ENCODE measurements at regions not wholly inside any gene's neighbourhood (a gene's known extent, or its start where the extent isn't known, plus 50 kb on each side); places are given as distances from the start of the nearest gene placed in this dataset.

DNA sequence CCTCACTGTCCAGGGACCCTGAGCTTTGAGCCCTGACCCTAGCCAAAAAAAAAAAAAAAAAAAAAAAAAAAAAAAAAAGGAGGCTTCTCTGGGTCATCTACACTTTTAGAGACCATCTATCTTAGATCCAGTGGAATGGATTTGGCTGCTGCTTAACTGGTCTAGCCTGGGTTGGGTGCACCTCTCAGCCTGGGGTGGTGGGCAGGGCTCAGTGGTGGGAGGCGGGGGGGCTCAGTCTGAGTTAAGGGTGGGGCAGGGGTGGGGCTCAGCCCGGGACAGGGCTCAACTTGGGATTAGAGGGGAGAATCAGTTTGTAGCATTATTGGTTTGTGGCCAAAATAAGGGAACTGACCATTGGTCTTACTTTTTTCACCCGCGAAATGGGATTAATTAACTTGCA lies 139.2 kb downstream of the TPRA1 start:
- no peak for DNase-seq (ENCODE audit: extremely low read depth, low read depth)
- TF ChIP-seq, protein P1, sequence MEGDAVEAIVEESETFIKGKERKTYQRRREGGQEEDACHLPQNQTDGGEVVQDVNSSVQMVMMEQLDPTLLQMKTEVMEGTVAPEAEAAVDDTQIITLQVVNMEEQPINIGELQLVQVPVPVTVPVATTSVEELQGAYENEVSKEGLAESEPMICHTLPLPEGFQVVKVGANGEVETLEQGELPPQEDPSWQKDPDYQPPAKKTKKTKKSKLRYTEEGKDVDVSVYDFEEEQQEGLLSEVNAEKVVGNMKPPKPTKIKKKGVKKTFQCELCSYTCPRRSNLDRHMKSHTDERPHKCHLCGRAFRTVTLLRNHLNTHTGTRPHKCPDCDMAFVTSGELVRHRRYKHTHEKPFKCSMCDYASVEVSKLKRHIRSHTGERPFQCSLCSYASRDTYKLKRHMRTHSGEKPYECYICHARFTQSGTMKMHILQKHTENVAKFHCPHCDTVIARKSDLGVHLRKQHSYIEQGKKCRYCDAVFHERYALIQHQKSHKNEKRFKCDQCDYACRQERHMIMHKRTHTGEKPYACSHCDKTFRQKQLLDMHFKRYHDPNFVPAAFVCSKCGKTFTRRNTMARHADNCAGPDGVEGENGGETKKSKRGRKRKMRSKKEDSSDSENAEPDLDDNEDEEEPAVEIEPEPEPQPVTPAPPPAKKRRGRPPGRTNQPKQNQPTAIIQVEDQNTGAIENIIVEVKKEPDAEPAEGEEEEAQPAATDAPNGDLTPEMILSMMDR (IDR thresholded peaks at IDR 0.05; ENCODE audit: low read depth, low read length) = no peak

DNA sequence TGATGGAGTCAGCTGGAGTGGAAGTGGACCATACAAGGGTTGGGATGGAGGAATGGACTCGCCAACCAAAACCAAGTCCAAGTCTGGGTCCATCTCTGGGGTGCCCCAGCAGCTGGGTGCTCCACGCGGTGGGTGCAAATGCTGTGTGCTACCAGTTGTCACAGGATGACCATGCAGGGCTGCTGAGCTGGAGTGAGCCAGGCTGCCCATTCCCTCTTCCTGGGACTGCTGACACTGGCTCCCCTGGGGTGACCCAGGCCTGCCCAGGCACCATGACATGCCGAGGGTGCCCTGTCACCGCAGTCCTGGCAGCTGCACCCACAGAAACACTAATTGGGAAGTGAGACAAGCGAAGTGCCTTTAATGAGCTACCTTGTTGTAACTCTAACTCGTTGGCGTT lies 140.2 kb downstream of the TPRA1 start:
- TF ChIP-seq, protein P1 (IDR thresholded peaks at IDR 0.05; ENCODE audit: low read depth, low read length) = no peak

DNA sequence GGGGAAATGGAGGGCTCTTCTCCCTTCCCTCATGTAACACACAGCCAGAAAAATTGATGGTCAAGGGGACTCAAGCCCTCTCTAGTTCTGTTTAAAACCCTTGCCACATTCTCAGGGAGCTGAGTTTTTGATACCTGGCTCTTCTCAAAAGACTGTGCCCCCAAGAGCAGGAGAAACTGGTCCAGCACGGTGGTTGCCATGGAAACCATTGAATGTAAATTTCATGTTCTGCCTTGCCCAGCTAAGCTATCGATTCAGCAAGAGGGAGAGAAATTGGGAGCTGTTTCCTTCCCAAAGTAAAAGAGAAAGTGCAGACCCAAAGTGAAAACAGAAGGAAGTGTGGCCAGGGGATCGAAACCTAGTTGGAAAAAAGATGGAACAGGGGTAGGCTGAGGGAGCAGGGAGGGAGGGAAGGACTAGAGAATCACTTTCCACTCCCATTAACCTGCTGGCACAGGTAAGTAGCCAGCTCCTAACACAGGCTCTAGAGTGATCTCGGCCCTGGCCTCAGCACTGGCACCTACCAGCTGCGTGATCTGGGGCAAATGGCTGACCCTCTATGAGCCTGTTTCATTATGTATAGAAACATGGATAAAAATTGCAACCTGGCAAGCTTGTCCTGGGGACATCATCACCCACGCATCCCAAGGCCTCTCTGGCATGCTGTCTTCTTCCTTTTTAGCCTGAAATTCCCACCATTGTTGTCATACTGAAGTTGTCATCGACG lies 140.9 kb downstream of the TPRA1 start:
- no peak for DNase-seq (ENCODE audit: extremely low read depth, low read depth)
- TF ChIP-seq, protein P1 (IDR thresholded peaks at IDR 0.05; ENCODE audit: low read depth, low read length) = no peak

More for the DNA sequence above, 140.2 kb downstream of the TPRA1 start:
- no peak for DNase-seq (ENCODE audit: extremely low read depth, low read depth)

DNA sequence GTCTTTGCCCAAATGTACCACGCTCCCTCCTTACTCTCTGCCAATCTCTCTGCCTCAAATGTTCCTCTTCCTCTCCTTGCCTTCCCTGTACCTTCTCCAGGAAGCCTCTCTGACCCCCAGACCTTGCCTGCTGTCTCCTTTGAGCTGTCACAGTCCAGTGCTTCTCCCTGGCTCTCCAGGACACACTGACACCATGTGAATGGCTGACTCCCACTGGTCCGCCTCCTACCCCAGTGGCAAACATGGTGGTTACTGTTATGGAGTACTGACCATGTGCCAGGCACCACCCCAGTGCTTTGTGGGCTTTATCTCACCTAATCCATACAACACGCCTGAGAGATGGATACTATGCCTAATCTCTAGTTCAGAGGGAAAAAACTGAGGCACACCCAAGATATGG lies 141.9 kb downstream of the TPRA1 start:
- no peak for DNase-seq (ENCODE audit: extremely low read depth, low read depth)
- TF ChIP-seq, protein P1 (IDR thresholded peaks at IDR 0.05; ENCODE audit: low read depth, low read length) = no peak

DNA sequence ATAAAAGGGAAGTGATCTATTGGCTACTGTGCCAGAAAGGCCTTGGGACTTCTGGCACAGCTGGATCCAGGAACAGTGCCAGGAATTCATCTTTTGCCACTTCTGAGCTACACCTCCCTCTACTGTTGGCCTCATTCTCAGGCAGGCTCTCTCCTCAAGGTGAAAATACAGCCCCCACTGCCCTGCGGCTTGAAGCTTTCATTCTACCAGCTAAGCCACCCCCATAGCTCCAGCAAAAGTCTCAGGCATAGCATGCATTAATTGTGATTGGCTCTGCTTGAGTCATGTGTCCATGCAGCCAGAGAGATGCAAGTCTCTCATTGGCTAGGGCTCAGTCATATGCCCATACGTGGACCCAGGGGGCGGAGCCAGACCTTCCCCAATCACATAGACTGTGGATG lies 142.4 kb downstream of the TPRA1 start:
- TF ChIP-seq, protein P1 (IDR thresholded peaks at IDR 0.05; ENCODE audit: low read depth, low read length) = no peak
- no peak for DNase-seq (ENCODE audit: extremely low read depth, low read depth)

DNA sequence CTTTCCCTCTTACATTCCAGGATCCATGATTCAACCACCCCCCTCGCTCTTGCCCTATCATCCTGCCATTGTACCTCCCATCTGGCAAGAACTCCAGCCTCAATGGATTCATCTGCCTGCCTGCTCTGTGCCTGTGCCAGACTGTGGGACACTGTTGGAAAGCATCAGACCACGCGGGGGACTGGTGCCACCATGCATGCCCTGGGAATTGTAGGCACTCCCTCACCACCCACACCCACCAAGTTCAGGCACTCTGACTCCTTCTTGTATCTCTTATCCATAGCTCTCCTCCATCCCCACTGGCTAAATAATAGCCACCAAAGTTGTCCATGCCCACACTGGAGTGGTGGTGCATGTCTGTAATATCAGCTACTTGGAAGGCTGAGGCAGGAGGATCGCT lies 143.8 kb downstream of the TPRA1 start:
- TF ChIP-seq, protein P1 (IDR thresholded peaks at IDR 0.05; ENCODE audit: low read depth, low read length) = no peak
- DNase-seq (ENCODE audit: extremely low read depth, low read depth) = no peak

DNA sequence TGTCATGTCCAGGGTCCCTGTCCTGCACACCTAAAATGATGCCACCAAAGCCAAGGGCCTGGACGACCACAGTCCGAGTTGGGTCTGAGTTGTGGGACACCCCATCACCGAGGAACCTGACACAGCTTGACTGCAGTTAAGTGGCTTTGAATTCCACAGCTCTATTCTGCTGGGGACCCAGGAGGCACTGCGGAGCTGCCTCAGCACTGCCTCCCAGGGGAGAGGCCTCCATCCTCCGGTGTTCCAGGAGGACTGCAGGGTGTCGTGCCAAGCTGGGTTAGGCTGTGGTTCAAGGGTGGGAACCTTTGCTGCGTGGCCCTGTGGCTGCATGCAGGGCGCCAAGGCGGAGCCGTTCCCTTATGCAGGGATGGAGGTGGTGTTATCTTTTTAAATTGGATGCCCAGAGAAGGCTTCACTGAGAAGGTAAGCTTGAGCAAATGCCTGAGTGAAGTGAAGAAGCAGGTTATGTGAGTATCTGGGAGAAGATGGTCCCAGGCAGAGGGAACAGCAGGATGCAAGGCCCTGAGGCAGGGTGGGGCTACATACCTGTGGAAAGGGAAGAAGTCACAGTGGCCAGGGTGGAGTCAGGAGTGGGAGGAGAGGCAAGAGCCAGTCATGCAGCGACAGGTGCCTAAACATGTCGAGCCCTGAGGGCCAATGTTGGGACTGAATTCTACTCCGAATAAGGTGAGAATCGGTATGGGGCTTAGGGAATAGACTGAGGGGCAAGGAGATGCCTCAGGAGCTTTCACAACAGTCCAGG lies 144.8 kb downstream of the TPRA1 start:
- TF ChIP-seq, protein P1 (IDR thresholded peaks at IDR 0.05; ENCODE audit: low read depth, low read length) = no peak
- no peak for DNase-seq (ENCODE audit: extremely low read depth, low read depth)

All from AG09319 (cell line).